IMR-90 (cell line): ENCODE measurements at regions not wholly inside any gene's neighbourhood (a gene's known extent, or its start where the extent isn't known, plus 50 kb on each side); places are given as distances from the start of the nearest gene placed in this dataset.

ENCODE experiments used
- ATAC-seq: fragments of 200-7000 bp; cut with Tn5 transposase; 2 replicates; pipeline ENCODE4 v1.9.1; 2020; ENCODE audit warnings: low read depth, mild to moderate bottlenecking, moderate library complexity
- BruUV-seq: library from RNA; stranded (reverse); fragments of 400-500 nt; replicated peaks from 2 replicates; lab custom pipeline; 2021; lab: Mats Ljungman, UMichigan
- CTCF ChIA-PET: fragments of 300-600 bp; formaldehyde crosslinking; extraction: SDS; loops from one replicate; lab custom pipeline; 2021; ENCODE audit warnings: antibody characterized with exemption; lab: Yijun Ruan, JAX
- POLR2A ChIA-PET: fragments of 300-600 bp; sonication (Branson Sonifier 250); formaldehyde crosslinking; loops from one replicate; lab custom pipeline; 2022; ENCODE audit warnings: antibody characterized with exemption; ENCODE audit not compliant: unreplicated experiment; lab: Charles Lee
- DNase-seq: peaks from one replicate; pipeline ENCODE4 v3.0.0; 2013
- H2AFZ ChIP-seq: replicated peaks from 2 replicates; pipeline ENCODE3; 2013; ENCODE audit warnings: low read length, mild to moderate bottlenecking; ENCODE audit not compliant: poor library complexity
- H2AK5ac ChIP-seq: 2 replicates; pipeline ENCODE4 v1.6.1; 2013; ENCODE audit warnings: low read depth, low read length, inconsistent platforms
- H2AK9ac ChIP-seq: replicated peaks from 2 replicates; pipeline ENCODE3; 2013; ENCODE audit warnings: mild to moderate bottlenecking, low read depth, low read length, moderate library complexity; ENCODE audit not compliant: poor library complexity
- H2BK120ac ChIP-seq: 2 replicates; pipeline ENCODE4 v1.6.1; 2013; ENCODE audit warnings: low read depth, low read length, inconsistent platforms
- H2BK15ac ChIP-seq: 3 replicates; pipeline ENCODE4 v1.6.1; 2013; ENCODE audit warnings: low read depth, low read length, inconsistent platforms
- H2BK20ac ChIP-seq: 2 replicates; pipeline ENCODE4 v1.6.1; 2013; ENCODE audit warnings: low read depth, mild to moderate bottlenecking, inconsistent platforms, low read length, moderate library complexity
- H2BK5ac ChIP-seq: 2 replicates; pipeline ENCODE4 v1.6.1; 2013; ENCODE audit warnings: mild to moderate bottlenecking, low read depth, low read length, inconsistent platforms; ENCODE audit not compliant: poor library complexity, severe bottlenecking
- H3K14ac ChIP-seq: replicated peaks from 2 replicates; pipeline ENCODE4 v1.6.1; 2013; ENCODE audit warnings: low read depth, low read length, inconsistent platforms
- H3K18ac ChIP-seq: 2 replicates; pipeline ENCODE4 v1.6.1; 2013; ENCODE audit warnings: low read depth, low read length, control low read depth
- H3K23ac ChIP-seq: 2 replicates; pipeline ENCODE4 v1.6.1; 2013; ENCODE audit warnings: low read depth, low read length, inconsistent platforms
- H3K27ac ChIP-seq: 2 replicates; pipeline ENCODE4 v1.5.1; 2013; ENCODE audit warnings: mild to moderate bottlenecking, control low read depth, low read length; ENCODE audit not compliant: insufficient read depth
- H3K27me3 ChIP-seq: 2 replicates; pipeline ENCODE4 v1.6.1; 2013; ENCODE audit warnings: low read length; ENCODE audit not compliant: control insufficient read depth, insufficient read depth
- H3K36me3 ChIP-seq: 2 replicates; pipeline ENCODE4 v1.6.1; 2013; ENCODE audit warnings: low read length, mixed read lengths; ENCODE audit not compliant: control insufficient read depth, insufficient read depth
- H3K4ac ChIP-seq: 2 replicates; pipeline ENCODE4 v1.6.1; 2013; ENCODE audit warnings: low read depth, low read length, inconsistent platforms
- H3K4me1 ChIP-seq: 2 replicates; pipeline ENCODE4 v1.6.1; 2013; ENCODE audit warnings: low read length, mixed read lengths; ENCODE audit not compliant: control insufficient read depth, insufficient read depth
- H3K4me2 ChIP-seq: 2 replicates; pipeline ENCODE4 v1.6.1; 2013; ENCODE audit warnings: low read depth, mild to moderate bottlenecking, control low read depth, low read length, moderate library complexity
- H3K4me3 ChIP-seq: 2 replicates; pipeline ENCODE4 v1.5.1; 2013; ENCODE audit warnings: low read depth, mild to moderate bottlenecking, control low read depth, low read length, moderate library complexity; ENCODE audit not compliant: insufficient read depth
- H3K56ac ChIP-seq: 2 replicates; pipeline ENCODE4 v1.6.1; 2013; ENCODE audit warnings: low read length, inconsistent platforms; ENCODE audit not compliant: insufficient read depth; ENCODE audit errors: extremely low read depth
- H3K79me1 ChIP-seq, 2 experiments: 2 replicates each; pipeline ENCODE4 v1.6.1; 2013; ENCODE audit warnings: low read length in 2 of 2, inconsistent platforms in 1 of 2, low read depth in 1 of 2
- H3K9ac ChIP-seq: 2 replicates; pipeline ENCODE4 v1.6.1; 2013; ENCODE audit warnings: low read depth, low read length, control low read depth
- H3K9me1 ChIP-seq: 2 replicates; pipeline ENCODE4 v1.6.1; 2013; ENCODE audit warnings: low read length, inconsistent platforms; ENCODE audit not compliant: insufficient read depth
- H3K9me3 ChIP-seq: 2 replicates; pipeline ENCODE4 v1.6.1; 2013; ENCODE audit warnings: low read length; ENCODE audit not compliant: control insufficient read depth, insufficient read depth
- H4K20me1 ChIP-seq: 2 replicates; pipeline ENCODE4 v1.6.1; 2013; ENCODE audit warnings: low read length, inconsistent platforms; ENCODE audit not compliant: insufficient read depth
- H4K5ac ChIP-seq: 2 replicates; pipeline ENCODE4 v1.6.1; 2013; ENCODE audit warnings: mild to moderate bottlenecking, low read depth, low read length, control low read depth
- H4K8ac ChIP-seq, 2 experiments: 2 replicates each; pipeline ENCODE4 v1.6.1; 2013; ENCODE audit warnings: low read depth in 2 of 2, low read length in 2 of 2, control low read depth in 1 of 2, inconsistent platforms in 1 of 2
- H4K91ac ChIP-seq: 2 replicates; pipeline ENCODE4 v1.6.1; 2013; ENCODE audit warnings: low read depth, low read length, inconsistent platforms; ENCODE audit not compliant: insufficient read depth
- MAFK ChIP-seq: IDR thresholded peaks from 2 replicates; pipeline ENCODE4 v1.6.1; 2012; ENCODE audit warnings: low read depth, low read length, improper control_type of control experiment
- NFE2L2 ChIP-seq: fragments of 150-350 bp; IDR thresholded peaks from 2 replicates; pipeline ENCODE4 v1.6.1; 2016; ENCODE audit warnings: low read depth, mild to moderate bottlenecking, low read length
- POLR2A ChIP-seq: IDR thresholded peaks from 2 replicates; pipeline ENCODE4 v1.6.1; 2012; ENCODE audit warnings: mild to moderate bottlenecking, low read depth, low read length
- RAD21 ChIP-seq: IDR thresholded peaks from 2 replicates; pipeline ENCODE4 v1.6.1; 2012; ENCODE audit warnings: low read length, improper control_type of control experiment
- SMC3 ChIP-seq: fragments of 150-350 bp; IDR thresholded peaks from 2 replicates; pipeline ENCODE4 v1.6.1; 2016; ENCODE audit warnings: low read depth, mild to moderate bottlenecking, antibody characterized with exemption, low read length, moderate library complexity
- USF2 ChIP-seq: fragments of 150-350 bp; IDR thresholded peaks from 2 replicates; pipeline ENCODE4 v1.6.1; 2017; ENCODE audit warnings: mild to moderate bottlenecking, antibody characterized with exemption, low read length, low read depth
- WGBS, 2 experiments: methylation state at CpG; one replicate each; pipeline versions ENCODE4 v1.1.5 to v1.1.7; 2013; ENCODE audit warnings: missing lambda C conversion rate in 2 of 2; ENCODE audit not compliant: insufficient read length in 1 of 2; ENCODE audit errors: extremely low coverage in 2 of 2; 5-methylcytosine and 5-hydroxymethylcytosine counted together
- dilution Hi-C: fragments of 300-500 bp; cut with HindIII; formaldehyde crosslinking; loops from one replicate; pipeline ENCODE4 v1.14.3; 2018; ENCODE audit warnings: low sequenced_read_pairs; ENCODE audit not compliant: unreplicated experiment
- in situ Hi-C: fragments of 300-500 bp; cut with MboI; formaldehyde crosslinking; loops from 3 replicates; pipeline ENCODE4 v1.14.3; 2019; ENCODE audit warnings: low sequenced_read_pairs, inconsistent platforms, mixed read lengths
- intact Hi-C: fragments of 100-400 bp; cut with micrococcal nuclease; formaldehyde crosslinking; loops from 2 replicates; pipeline ENCODE4 v1.10.0; 2022

- Histone ChIP-seq H3K36me3 (peaks cover 16% of the 10 kb centered on the region), H3K4me3 (no peak overlapping the region), H3K79me1 (peaks cover 7 to 23% of the 10 kb centered on the region in 2 experiments; a peak in 2 of 4 replicates), H2BK120ac (peak overlapping the region; percentile 88), H2BK15ac (peak overlapping the region; percentile 85; the same call in 1 of the 3 replicates), H3K9me1 (peaks cover 9% of the 10 kb centered on the region), H3K56ac (peak overlapping the region; percentile 72; the same call in 1 of the 2 replicates), H3K4me2 (peak overlapping the region; percentile 22), H2BK20ac (peak overlapping the region; percentile 84), H3K14ac (peak overlapping the region; percentile 86), H4K5ac (0 out of 2 replicates have a peak overlapping the region, but pooled peaks have one; percentile 58), H4K20me1 (peaks cover 4% of the 10 kb centered on the region; the same call in 1 of the 2 replicates), H2AFZ (no peak overlapping the region), H3K9ac (no peak overlapping the region), H3K27me3 (no peaks in the 10 kb centered on the region), H3K4ac (peak overlapping the region; percentile 90), H2AK5ac (peak overlapping the region; percentile 67; the same call in 1 of the 2 replicates), H4K91ac (peak overlapping the region; percentile 56; the same call in 1 of the 2 replicates), H2AK9ac (peak overlapping the region; percentile 81), H3K4me1 (peaks cover 9% of the 10 kb centered on the region), H4K8ac (peak overlapping the region in 1 of 2 experiments; percentile 75; a peak in 1 of 4 replicates), H3K9me3 (no peaks in the 10 kb centered on the region), H3K18ac (peak overlapping the region; percentile 16; the same call in 1 of the 2 replicates), H3K27ac (peak overlapping the region; percentile 48; the same call in 1 of the 2 replicates), H3K23ac (peak overlapping the region; percentile 80; the same call in 1 of the 2 replicates), H2BK5ac (peak overlapping the region; percentile 49)
- no peak for DNase-seq
- ChIA-PET POLR2A (no interaction called here), CTCF (interaction anchor here (0.6 to 2.2 kb wide), 2 partner anchors 124 to 262 kb away, joined by 3 to 5 read pairs; no protein-coding TSS in a partner anchor)
- dilution Hi-C loops, result no loop called here
- intact Hi-C loops, result no loop called here
- peak; percentile 60 for ATAC-seq
- no peak for TF ChIP-seq POLR2A
- no peak for TF ChIP-seq USF2
- no peak for TF ChIP-seq RAD21
- no peak for TF ChIP-seq SMC3
- TF ChIP-seq NFE2L2, result no peak
- TF ChIP-seq MAFK, result no peak
- in situ Hi-C loops, result no loop called here
- no CpG with 5 or more reads among the region's 1 CpG for WGBS, 2 experiments
- no TSS peak for BruUV-seq
These were observed 101.7 kb downstream of the CYB561 start for GRCh38 chr17:63344383-63344782.
